Neuron (in vitro differentiated cells): ENCODE measurements at regions not wholly inside any gene's neighbourhood (a gene's known extent, or its start where the extent isn't known, plus 50 kb on each side); places are given as distances from the start of the nearest gene placed in this dataset.

Source experiments
- H2AFZ ChIP-seq: one replicate; pipeline ENCODE4 v1.6.1; 2013; ENCODE audit warnings: low read depth, mild to moderate bottlenecking, inconsistent platforms, low read length, moderate library complexity
- H3K27me3 ChIP-seq: one replicate; pipeline ENCODE4 v1.6.1; 2013; ENCODE audit warnings: low read length; ENCODE audit not compliant: insufficient read depth
- H3K36me3 ChIP-seq: one replicate; pipeline ENCODE4 v1.6.1; 2013; ENCODE audit warnings: low read length; ENCODE audit not compliant: insufficient read depth
- H3K4me1 ChIP-seq: one replicate; pipeline ENCODE4 v1.6.1; 2013; ENCODE audit warnings: low read length; ENCODE audit not compliant: insufficient read depth
- H3K4me3 ChIP-seq: 2 replicates; pipeline ENCODE4 v1.5.1; 2013; ENCODE audit warnings: mild to moderate bottlenecking, low read length, moderate library complexity
- H3K9me3 ChIP-seq: one replicate; pipeline ENCODE4 v1.6.1; 2013; ENCODE audit warnings: low read length

GRCh38 chr5:68873198-68873597 is 220.6 kb upstream of the SLC30A5 start:
- Histone ChIP-seq H2AFZ (no peak overlapping the region), H3K4me3 (no peak overlapping the region), H3K4me1 (no peaks in the 10 kb centered on the region), H3K9me3 (no peaks in the 10 kb centered on the region), H3K36me3 (no peaks in the 10 kb centered on the region), H3K27me3 (no peaks in the 10 kb centered on the region)

- Histone ChIP-seq H3K27me3 (no peaks in the 10 kb centered on the region), H2AFZ (no peak overlapping the region), H3K9me3 (no peaks in the 10 kb centered on the region), H3K4me3 (no peak overlapping the region), H3K4me1 (no peaks in the 10 kb centered on the region), H3K36me3 (no peaks in the 10 kb centered on the region)
Measured at GRCh38 chr5:68875351-68875750, 218.5 kb upstream of the SLC30A5 start.

- no peaks in the 10 kb centered on the region for H3K36me3 ChIP-seq
- no peak overlapping the region for H3K4me3 ChIP-seq
- H2AFZ ChIP-seq, result no peak overlapping the region
- no peaks in the 10 kb centered on the region for H3K27me3 ChIP-seq
- no peaks in the 10 kb centered on the region for H3K4me1 ChIP-seq
- no peaks in the 10 kb centered on the region for H3K9me3 ChIP-seq
Measured at GRCh38 chr5:68883436-68883835, 210.4 kb upstream of the SLC30A5 start.

- Histone ChIP-seq H3K4me3 (no peak overlapping the region), H3K4me1 (no peaks in the 10 kb centered on the region), H3K9me3 (no peaks in the 10 kb centered on the region), H3K27me3 (no peaks in the 10 kb centered on the region), H2AFZ (no peak overlapping the region), H3K36me3 (no peaks in the 10 kb centered on the region)
Measured at GRCh38 chr5:68884144-68884754, 209.6 kb upstream of the SLC30A5 start.

- Histone ChIP-seq H3K4me1 (no peaks in the 10 kb centered on the region), H3K4me3 (no peak overlapping the region), H3K9me3 (no peaks in the 10 kb centered on the region), H3K27me3 (no peaks in the 10 kb centered on the region), H2AFZ (no peak overlapping the region), H3K36me3 (no peaks in the 10 kb centered on the region)
Measured at GRCh38 chr5:68884883-68885282, 208.9 kb upstream of the SLC30A5 start.

GRCh38 chr5:68886814-68887213 is 207.0 kb upstream of the SLC30A5 start:
- no peak overlapping the region for H2AFZ ChIP-seq
- no peaks in the 10 kb centered on the region for H3K27me3 ChIP-seq
- no peaks in the 10 kb centered on the region for H3K9me3 ChIP-seq
- H3K4me3 ChIP-seq, result no peak overlapping the region
- H3K4me1 ChIP-seq, result no peaks in the 10 kb centered on the region
- H3K36me3 ChIP-seq, result no peaks in the 10 kb centered on the region

GRCh38 chr5:68891718-68892117 is 202.1 kb upstream of the SLC30A5 start:
- H3K36me3 ChIP-seq, result no peaks in the 10 kb centered on the region
- no peaks in the 10 kb centered on the region for H3K9me3 ChIP-seq
- H3K27me3 ChIP-seq, result no peaks in the 10 kb centered on the region
- H3K4me1 ChIP-seq, result no peaks in the 10 kb centered on the region
- H2AFZ ChIP-seq, result no peak overlapping the region
- no peak overlapping the region for H3K4me3 ChIP-seq

GRCh38 chr5:68894673-68895072 is 199.1 kb upstream of the SLC30A5 start:
- Histone ChIP-seq H3K9me3 (no peaks in the 10 kb centered on the region), H3K27me3 (no peaks in the 10 kb centered on the region)

GRCh38 chr5:68898951-68899471 is 194.8 kb upstream of the SLC30A5 start:
- Histone ChIP-seq H3K36me3 (no peaks in the 10 kb centered on the region), H3K9me3 (no peaks in the 10 kb centered on the region), H3K27me3 (no peaks in the 10 kb centered on the region), H3K4me3 (no peak overlapping the region), H2AFZ (no peak overlapping the region), H3K4me1 (peaks cover 4% of the 10 kb centered on the region)

More at GRCh38 chr5:68894673-68895072, 199.1 kb upstream of the SLC30A5 start:
- Histone ChIP-seq H3K4me3 (no peak overlapping the region), H3K4me1 (peaks cover 4% of the 10 kb centered on the region), H3K36me3 (no peaks in the 10 kb centered on the region), H2AFZ (no peak overlapping the region)

GRCh38 chr5:68911840-68912690 is 181.7 kb upstream of the SLC30A5 start:
- no peaks in the 10 kb centered on the region for H3K4me1 ChIP-seq
- H3K27me3 ChIP-seq, result no peaks in the 10 kb centered on the region
- H3K9me3 ChIP-seq, result no peaks in the 10 kb centered on the region
- no peak overlapping the region for H2AFZ ChIP-seq
- H3K36me3 ChIP-seq, result no peaks in the 10 kb centered on the region
- no peak overlapping the region for H3K4me3 ChIP-seq

- Histone ChIP-seq H3K4me3 (no peak overlapping the region), H2AFZ (no peak overlapping the region), H3K36me3 (no peaks in the 10 kb centered on the region), H3K27me3 (no peaks in the 10 kb centered on the region), H3K4me1 (no peaks in the 10 kb centered on the region), H3K9me3 (no peaks in the 10 kb centered on the region)
Measured at GRCh38 chr5:68915079-68915478, 178.7 kb upstream of the SLC30A5 start.

GRCh38 chr5:68918306-68918705 is 175.5 kb upstream of the SLC30A5 start:
- no peaks in the 10 kb centered on the region for H3K4me1 ChIP-seq
- no peaks in the 10 kb centered on the region for H3K36me3 ChIP-seq
- H3K9me3 ChIP-seq, result no peaks in the 10 kb centered on the region
- H3K27me3 ChIP-seq, result no peaks in the 10 kb centered on the region
- H2AFZ ChIP-seq, result no peak overlapping the region
- H3K4me3 ChIP-seq, result no peak overlapping the region

GRCh38 chr5:68919988-68920490 is 173.8 kb upstream of the SLC30A5 start:
- no peaks in the 10 kb centered on the region for H3K27me3 ChIP-seq
- H3K4me1 ChIP-seq, result no peaks in the 10 kb centered on the region
- no peak overlapping the region for H3K4me3 ChIP-seq
- H3K36me3 ChIP-seq, result no peaks in the 10 kb centered on the region
- no peaks in the 10 kb centered on the region for H3K9me3 ChIP-seq
- H2AFZ ChIP-seq, result no peak overlapping the region
